Hepatic stellate cell (primary cell): ENCODE measurements at regions not wholly inside any gene's neighbourhood (a gene's known extent, or its start where the extent isn't known, plus 50 kb on each side); places are given as distances from the start of the nearest gene placed in this dataset.

Source experiments
- DNase-seq: peaks from one replicate; pipeline ENCODE4 v3.0.0; 2011; ENCODE audit warnings: low spot score

DNA sequence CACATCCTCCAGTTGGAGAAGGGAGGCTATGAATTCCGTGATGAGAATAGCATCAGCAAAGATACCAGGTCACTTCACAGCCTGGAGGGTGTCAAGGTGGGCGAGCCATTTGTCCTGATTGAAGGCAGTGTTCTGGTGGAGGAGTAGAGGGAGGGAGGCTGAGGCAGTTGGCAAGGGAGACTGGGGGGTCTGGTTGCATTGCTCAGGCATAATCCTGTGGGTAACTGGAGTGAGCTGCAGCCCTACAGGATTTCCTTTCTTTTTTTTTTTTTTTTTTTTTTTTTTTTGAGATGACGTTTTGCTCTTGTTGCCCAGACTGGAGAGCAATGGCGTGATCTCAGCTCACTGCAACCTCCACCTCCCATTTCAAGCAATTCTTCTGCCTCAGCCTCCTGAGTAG, 223.9 kb upstream of the KLF4 start:
- DNase-seq: no peak

DNA sequence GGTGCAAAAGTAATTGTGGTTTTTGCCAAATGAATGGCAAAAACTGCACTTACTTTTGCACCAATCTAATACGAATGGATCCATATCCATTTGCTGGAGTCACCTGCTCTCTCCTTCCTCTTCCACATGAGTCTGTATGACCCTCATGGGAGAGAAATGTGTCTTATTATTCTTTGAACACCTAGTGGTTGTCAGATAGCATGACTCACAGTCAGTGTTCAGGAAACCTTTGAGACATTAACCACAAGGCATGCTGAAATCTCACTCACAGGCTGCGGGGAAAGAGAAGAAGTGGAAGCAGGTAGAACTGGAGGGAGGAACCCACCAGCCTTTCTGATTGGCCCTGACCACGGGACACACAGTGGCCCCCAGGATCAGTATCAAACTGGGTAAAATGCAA, 222.8 kb upstream of the KLF4 start:
- no peak for DNase-seq

DNA sequence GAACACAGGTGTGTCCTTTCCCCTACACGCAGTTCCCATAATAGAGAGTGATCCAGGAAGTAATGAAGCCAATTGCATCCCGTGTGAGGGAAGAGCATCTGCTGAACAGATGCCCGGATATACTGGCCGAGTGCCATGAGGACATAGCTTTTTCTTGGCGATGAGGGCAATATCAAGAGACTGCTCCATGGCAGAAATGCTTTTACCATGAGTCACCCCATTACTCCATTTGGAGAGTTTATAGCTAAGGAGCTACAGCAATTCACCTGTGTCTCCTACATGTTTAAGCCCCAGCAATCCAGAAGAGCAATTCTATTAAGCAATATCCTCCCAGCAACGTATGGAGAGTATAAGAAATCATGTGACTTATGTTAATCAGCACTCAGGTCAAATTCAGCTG, 222.0 kb upstream of the KLF4 start:
- peak; percentile 57 for DNase-seq

DNA sequence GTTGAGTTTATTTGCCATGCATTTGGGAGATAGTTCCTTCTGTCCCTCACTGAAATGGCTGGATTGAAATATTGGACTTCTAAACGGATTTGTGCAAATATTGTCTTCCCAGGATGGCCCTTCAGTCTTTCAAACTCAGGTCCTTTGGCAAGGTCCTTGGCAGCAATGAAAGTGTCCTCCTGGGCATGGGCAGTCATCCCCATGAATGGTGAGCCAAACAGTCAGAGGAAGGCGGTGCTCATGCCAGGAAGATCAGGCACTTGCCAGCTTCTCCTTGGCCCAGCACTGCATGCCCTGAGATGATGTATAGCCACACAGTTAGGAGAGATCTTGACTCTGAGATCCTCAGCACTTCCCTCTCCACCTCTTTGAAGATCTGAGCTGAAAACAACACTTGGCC, 221.4 kb upstream of the KLF4 start:
- DNase-seq: no peak

DNA sequence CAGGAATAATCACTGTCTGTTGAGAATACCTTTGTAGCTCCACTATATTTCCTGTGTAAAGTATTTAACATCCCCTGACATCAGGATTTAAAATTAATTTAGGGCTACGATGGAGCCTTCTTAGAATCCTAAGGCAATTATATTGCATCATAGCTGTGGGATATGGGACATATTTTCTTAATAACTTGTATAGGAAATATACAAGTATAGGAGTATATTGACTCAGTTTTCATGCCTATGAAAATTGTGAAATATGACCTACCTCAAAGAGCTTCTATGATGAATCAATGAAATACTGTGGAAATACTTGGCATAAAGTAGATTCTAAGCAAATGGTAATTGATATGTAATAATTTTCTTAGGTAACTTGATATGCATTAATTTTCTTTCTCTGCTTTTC, 221.0 kb upstream of the KLF4 start:
- no peak for DNase-seq

DNA sequence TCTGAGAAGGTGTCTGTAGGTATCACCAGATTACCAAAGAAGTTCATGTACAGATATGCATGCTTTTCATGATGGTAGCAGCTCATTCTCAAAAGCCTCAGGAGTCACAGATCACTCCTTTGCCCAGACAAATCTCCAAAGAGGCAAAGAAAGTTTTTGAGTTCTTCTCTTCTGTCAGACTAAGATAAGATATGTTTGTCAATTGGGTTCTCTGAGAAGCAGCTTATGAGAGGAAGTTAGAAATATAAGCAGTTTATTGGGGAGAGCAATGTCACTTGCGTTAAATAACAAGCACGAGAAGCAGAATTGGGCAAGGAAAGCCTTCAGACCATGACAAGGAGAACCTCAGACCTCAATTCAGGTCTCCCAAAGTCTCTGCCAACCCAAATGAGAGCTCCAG, 219.2 kb upstream of the KLF4 start:
- no peak for DNase-seq

DNA sequence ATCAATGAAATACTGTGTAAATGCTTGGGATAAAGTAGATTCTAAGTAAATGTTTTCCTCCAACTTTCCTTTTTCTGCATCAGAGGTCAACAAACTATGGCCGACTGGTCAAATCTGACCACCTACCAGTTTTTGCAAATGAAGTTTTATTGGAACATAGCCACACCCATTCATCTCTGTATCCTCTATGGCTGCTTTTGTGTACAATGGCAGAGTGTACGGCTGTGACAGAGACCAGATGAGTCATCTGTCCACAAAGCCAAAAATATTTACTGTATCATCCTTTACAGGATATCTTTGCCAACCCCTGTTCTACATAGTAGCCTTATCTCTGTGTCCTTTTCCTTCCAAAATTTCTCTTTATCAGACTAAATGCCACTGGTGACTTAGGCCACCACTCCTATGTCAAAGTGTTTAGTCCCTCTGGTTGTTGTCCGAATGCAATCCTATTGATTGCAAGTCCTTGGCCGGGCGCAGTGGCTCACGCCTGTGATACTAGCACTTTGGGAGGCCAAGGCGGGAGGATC, 218.4 kb upstream of the KLF4 start:
- no peak for DNase-seq

DNA sequence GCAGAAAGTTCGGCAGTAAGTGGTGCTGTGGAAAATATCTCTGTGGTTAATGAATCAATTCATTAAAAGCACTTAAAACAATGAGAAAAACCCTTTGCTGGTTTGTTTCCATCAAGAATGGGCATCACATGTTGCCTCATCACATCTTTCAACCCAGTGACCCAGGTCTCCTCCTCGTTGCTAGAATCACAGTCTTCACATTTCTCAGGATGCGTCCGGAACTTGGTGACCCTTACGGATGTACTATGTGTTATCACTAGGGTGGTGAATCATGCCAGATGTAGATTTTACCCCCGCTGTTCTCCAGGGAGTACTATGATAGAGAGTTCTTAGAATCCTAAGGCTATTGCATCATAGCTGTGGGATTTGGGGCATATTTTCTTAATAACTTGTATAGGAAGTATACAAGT, 217.9 kb upstream of the KLF4 start:
- DNase-seq: peak; percentile 79

DNA sequence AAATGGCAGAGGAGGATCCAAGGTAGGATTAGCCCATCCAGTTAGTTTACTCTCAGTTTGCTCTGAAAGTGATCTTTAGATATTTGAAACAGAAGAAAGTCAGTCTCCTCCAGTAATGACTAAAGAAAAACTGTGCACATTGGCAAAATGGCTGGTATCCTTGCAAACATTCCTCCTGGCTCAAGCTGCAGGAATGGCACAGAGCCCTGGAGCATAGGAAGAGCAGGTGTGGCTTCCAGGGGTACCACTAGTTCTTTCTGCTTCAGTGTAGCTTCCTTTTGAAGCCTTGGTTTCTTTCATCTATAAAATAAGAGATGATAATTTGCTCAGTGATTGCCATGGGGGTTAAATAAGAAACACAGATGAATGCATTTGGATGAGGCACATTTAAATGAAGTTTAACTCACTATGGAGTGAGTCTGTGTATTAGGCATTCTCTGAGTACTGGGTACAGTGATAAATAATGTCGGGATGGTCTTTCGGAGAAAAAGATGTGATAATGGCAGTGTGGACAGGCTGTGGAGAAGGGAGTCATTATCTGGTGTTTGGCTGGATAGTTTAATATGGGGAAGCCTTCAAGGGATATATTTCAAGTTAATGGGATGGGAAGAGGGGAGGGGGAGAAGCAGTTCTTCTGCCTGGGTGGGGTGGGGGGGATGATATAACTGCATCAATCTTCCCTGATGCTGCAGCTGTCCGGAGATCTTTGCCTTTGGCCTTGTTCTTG, 217.3 kb upstream of the KLF4 start:
- DNase-seq: no peak

DNA sequence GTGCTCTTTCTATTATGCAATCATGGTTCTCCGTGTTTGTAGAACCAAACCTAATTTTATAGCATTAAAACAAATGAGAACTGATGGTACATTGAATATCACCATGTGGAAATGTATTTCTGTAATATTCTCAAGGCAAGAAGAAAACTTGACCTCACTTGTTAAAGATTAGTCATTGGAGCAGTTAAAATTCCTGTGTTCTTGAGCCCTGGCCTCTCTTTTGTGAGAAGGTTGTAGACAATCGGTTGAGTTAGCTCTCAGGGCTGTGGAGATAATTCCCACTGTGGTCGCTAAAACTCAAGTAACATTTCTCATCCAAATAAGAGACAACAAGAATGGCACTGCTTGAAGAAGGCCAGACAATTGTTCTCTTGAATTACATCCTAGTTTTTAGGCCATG, 216.0 kb upstream of the KLF4 start:
- DNase-seq: no peak

DNA sequence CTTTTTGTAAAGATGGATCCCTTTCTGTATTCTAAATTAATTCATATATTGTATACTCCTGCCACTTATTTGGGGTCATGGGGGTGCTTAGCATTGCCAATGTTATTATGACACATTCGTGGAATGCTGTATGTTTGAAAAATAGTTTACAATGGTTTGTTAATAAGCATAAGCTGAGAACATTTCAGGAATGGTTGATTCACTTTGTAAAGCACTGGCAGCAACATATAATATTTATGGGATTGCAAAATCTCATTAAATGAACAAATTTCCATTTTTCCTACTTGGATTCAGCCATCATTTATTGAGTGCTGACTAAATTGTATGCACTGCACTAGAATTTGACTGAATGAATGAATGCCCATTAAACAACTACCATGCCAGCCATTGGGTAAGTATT, 215.2 kb upstream of the KLF4 start:
- DNase-seq: no peak

DNA sequence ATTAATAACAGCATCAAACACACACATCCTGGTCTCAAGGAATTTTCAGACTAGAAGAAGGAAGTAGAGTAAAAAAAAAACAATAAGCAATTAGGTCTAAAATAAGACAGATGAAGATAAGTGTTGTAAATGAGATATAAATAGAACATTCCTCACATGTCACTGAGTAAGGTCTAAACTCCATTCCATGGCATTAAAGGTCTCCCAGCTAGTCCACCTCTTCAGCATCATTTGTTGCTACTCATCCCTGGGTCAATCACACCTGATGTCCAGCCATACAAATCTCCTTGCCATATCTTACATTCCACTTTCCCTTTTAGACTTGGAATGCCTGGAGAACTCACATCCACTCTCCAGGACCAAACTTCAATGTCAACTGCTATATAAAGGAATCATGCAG, 214.1 kb upstream of the KLF4 start:
- DNase-seq: no peak

DNA sequence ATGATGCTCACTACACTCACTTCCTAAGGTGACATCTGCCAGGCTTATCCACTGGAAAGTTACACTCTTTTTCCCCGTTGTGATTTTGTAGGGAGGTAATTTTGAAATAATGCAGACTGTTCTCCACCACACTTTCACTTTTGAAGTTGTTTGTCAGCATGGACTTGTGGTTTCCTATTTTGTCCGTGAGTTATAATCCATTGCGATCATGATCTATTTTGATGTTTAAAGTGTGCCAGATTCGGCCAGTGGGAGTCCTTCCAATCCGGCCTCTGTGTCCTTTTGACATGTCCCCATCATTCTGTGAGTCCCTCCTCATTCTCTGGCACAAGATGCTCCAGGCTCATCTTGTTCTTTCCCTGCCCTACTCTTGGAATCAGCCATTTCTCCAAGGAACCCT, 211.3 kb upstream of the KLF4 start:
- DNase-seq: no peak

DNA sequence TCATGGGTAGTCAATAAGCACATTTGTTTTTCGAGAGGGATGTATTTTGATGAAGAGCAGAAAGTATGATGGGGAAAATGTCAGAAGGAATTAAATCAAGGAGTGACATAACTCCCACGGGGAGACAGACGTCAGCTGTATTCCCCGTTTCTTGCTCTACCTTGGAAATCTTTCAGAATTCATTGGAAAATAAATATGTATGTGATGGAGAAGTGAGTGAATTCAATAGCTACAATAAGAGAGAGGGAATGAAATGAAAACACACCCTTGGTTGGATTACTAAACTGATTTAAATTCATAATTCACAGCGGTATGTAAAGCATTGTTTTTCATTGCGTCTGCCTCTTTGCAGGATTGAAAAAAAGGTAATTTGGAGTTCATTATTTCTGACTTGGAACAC, 209.7 kb upstream of the KLF4 start:
- DNase-seq: no peak

DNA sequence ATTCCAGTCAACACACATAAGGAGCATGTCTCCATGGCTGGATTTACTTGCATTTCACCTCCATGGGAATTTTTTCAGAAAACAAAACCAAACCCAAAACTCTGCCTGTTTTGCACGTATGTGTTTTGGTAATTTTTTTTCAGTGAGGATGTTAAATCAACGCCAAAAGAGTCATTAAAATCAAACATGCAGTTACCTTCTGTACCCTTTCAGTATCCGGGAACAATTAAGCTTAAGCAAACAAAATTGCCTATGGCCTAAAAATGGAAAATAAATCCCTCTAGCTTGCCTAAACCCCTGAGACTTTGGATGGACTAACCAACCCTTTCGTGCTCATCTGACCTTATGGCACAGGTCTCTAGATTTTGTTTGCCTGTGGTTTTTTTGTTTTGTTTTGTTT, 209.2 kb upstream of the KLF4 start:
- DNase-seq: no peak

DNA sequence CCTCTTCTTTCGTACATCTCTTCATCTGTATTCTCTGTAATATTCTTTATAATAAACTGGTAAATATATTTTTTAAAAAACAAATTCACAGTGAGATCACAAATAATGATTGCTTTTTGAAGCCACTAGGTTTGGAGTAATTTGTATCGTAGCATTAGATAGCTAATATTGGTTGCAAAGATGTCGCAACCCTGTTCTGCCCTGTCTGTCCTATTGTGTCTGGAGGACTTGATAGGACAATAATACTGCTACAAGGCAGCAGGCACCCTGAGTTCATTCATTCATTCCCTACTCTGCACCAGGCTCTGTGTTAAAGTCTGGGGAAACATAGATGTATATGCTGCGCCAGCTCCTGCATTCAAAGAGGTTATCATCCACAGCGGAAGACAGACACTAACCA, 206.7 kb upstream of the KLF4 start:
- DNase-seq: no peak

DNA sequence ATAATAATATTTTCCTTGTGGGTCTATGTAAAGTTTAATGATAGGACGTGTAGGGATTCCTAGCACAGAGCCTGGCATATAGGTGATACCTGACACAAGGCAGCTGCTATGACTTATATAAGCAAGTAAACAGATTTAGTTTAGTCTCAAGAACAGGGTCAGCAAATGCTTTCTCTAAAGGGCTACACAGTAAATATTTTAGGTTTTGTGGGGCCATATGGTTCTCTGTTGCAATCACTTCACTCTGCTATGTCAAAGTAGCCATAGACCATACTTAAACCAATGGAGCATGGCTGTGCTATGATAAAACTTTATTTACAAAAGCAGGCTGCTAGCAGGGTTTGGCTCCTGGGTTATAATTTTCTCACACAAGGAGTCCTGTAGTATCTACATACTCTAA, 204.8 kb upstream of the KLF4 start:
- no peak for DNase-seq

DNA sequence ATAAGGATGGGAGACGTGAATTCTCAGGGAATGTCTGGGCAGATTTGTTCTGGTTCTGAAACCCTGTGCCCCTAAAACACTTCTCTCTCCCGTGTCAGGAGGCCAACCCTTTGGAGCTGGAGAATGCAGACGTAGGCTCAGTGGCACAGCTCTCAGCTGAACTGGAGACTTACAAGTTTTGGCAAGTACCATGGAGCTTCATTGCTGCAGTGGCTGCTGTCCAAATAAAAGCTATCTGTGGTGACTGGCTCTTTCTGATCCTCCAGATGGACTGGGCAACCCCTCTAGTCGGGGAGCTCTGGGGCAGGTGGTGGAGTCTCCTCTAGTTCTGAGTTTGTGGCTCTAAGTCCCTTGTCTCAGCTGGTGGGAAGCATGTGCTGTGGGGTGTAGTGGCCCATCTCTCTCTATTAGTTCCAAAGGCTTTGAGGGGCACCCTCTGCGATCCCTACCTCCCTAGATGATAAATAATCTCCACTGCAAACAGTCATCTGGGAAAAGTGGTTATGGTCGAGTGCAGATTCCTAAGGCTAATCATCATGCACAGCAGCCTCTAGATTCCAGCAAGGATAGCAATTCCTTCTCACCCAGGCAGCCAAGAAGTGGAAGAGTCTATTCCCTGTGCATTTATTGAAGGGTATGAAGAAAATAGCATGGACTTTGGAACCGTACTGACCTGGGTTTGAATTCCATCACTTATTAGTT, 204.2 kb upstream of the KLF4 start:
- DNase-seq: peak; percentile 19

DNA sequence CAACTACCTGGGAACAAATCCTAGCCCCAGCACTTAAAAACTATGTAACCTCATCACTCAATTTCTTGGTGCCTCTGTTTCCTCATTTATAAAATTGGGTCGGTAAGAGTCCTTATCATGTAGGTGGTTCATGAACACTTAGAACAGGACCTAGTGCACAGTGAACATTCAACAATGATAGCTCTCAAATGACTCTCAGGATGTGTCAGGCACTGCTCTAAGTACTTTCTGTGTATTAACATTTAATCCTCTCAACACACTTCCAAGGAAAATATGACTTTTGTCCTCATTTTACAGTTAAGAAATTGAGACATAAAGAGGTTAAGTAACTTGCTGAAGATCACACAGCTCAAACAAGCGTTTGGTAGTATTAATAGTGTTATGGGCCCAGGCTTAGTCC, 202.1 kb upstream of the KLF4 start:
- DNase-seq: no peak

DNA sequence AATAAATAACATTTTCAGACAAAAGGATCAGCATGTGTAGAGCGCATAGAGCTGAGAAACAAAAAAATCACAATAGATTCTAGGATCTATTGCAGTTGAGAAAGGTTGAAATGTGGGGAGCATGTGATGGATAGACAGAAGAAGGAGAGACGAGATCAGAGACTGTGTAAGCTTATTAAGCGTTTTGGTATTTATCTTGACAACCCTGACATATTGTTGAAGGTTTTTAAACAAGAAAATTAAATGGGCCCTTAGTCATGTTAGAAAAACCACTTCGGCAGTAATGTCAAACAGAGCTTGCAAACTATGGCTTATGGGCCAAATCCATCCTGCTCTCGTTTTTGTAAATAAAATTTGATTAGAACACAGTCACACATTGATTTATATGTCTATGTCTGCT, 200.5 kb upstream of the KLF4 start:
- no peak for DNase-seq

DNA sequence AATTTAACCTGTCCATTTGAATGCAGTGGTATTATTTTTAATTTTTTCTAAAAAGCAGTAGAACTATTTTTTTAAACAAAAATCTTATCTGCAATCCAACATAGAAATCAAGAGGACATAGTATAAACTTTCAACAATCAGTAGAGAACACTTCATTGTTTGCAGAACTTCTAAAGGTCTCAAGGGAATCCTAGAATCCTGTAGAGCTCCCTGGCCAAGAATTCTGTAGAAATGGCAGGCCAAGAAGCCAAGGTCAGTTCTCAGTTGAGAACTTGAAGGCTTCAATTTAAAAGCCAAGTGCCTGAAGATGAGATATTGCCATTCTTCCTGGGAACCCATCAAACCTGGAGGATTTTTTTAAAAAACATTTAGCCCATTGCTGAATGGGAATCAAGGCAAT, 199.2 kb upstream of the KLF4 start:
- DNase-seq: no peak

DNA sequence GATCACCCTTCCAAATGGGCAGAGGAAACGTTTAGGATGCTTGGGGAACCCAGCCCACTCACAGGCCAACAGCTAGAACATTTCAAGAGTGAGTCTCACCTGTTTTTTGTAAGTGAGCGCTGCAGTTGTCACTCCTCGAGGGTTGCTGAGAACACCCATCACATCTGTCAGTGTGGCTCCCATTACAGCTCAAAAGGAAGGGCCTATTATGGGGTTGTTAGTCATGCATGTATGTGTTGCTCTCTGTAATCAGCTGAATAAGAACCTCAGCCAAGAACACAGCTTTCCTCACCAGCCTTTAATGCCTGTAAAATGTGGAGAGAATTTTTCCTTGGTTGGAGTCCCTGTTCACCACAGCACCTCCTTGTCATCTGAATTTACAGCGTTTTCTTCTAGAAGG, 196.3 kb upstream of the KLF4 start:
- DNase-seq: no peak

DNA sequence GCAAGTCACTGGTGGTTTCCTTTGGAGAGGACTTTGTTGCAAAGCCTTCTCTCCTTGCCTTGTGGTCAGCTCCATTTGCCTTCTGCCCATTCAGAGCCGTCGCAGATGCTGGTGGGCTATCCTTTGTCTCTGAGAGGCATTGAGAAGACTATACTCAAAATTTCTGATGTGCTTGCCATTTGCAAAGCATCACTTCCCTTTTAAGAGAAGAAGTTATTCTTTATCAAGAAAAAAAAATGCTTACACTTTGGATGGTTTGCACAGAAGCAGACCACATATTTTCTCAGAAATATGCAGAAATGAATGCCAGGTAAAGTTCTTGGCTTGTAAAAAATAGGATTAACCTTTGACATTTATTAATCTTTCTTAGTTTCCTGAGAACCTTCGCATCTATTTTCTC, 195.8 kb upstream of the KLF4 start:
- DNase-seq: no peak

DNA sequence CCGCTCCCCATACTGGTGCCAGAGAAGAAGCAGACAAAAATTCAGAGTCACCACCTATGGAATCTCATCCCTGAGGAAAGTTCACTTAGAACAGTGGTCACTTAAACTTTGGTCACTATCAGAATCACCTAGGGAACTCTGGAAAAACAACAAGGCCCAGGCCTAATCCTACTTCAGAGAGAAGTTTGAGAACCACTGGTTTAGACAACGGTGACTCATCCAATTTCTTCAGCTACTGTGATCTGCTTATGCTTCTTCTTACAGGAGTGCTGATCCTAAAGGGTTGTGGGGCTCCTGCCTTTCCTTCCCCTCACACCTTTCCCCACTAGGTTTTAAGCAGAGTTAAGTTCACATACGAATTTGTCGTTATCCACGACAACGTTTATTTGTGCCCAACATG, 194.7 kb upstream of the KLF4 start:
- DNase-seq: peak; percentile 12
